HG02981 (cell line): ENCODE measurements at regions not wholly inside any gene's neighbourhood (a gene's known extent, or its start where the extent isn't known, plus 50 kb on each side); places are given as distances from the start of the nearest gene placed in this dataset.

ENCODE experiments used
- ATAC-seq: cut with Tn5 transposase; IDR thresholded peaks from one replicate; pipeline ENCODE4 v1.9.1; 2021; ENCODE audit warnings: mild to moderate bottlenecking, moderate library complexity; ENCODE audit not compliant: unreplicated experiment

- ATAC-seq, result no peak
Measured at GRCh38 chr20:43248341-43248740, 58.6 kb upstream of the PTPRT start.

- ATAC-seq, result no peak
Measured at GRCh38 chr20:43247361-43247760, 57.7 kb upstream of the PTPRT start.

- no peak for ATAC-seq
Measured at GRCh38 chr20:43244647-43245046, 54.9 kb upstream of the PTPRT start.

DNA sequence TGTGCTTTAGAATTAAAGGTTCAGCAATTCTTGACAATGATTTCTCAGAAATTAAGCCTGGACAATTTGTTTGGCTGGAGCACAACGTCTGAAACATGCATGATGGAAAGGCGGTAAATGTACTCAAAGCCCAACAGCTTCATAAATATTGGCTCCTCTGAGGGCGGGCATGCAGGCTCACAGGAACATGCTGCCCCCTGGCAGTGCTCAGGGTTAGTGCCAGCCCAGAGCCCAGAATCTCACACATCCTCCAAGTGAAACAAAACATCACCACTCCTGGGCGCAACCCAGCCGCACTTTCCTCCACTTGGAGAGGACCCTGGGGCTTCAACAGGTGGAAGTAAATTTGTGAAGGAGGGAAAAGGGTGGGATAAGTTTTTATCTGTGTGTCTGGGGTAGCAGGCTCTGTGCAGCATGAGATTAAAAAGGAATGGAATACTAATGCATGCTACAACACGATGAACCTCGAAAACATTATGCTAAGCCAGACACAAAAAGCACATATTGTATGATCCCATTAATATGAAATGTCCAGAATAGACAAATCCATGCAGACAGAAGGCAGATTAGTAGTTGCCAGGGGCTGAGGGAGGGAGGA is 54.1 kb upstream of the PTPRT start:
- no peak for ATAC-seq

DNA sequence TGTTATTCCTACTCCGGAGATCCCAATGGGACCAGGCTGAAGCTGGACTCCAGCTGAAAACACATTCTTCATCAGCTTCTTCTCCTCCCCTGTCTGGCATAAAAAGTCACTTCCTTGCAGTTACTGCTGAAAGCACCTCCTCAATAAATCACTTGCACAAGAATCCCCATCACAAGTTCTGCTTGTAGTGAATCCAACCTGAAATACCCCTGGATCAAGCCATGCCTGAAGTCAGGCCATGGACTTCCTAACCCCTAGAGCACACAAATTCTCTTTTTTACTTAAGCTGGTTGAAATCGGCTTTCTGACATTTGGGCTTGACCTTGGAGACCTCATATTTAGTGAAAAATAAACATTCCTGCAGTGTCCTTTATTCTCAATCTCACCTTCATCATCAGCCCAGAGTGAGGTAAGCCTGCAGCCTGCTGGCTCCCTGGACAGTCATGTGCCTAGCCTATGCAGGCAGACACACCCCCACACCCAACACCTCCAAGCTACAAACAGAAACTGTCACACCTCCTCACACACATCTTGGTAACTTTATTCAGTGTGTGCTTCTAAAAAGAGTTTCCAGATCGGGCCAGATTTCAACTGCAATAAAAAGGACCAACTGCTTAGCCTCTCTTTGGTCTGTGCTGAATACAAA is 51.5 kb upstream of the PTPRT start:
- ATAC-seq, result no peak
